Panc1 (cell line): ENCODE measurements at regions not wholly inside any gene's neighbourhood (a gene's known extent, or its start where the extent isn't known, plus 50 kb on each side); places are given as distances from the start of the nearest gene placed in this dataset.

Experiments used
- ATAC-seq: fragments of 200-7000 bp; cut with Tn5 transposase; 2 replicates; pipeline ENCODE4 v1.9.1; 2020; ENCODE audit warnings: mild to moderate bottlenecking, moderate library complexity
- BruUV-seq: library from RNA; stranded (reverse); fragments of 400-500 nt; replicated peaks from 2 replicates; lab custom pipeline; 2021; lab: Mats Ljungman, UMichigan
- CTCF ChIA-PET: fragments of 300-600 bp; sonication (Branson Sonifier 250); formaldehyde crosslinking; loops from one replicate; lab custom pipeline; 2022; ENCODE audit warnings: antibody characterized with exemption; lab: Charles Lee
- POLR2A ChIA-PET: fragments of 300-600 bp; sonication (Branson Sonifier 250); formaldehyde crosslinking; loops from one replicate; lab custom pipeline; 2022; ENCODE audit warnings: antibody characterized with exemption; lab: Charles Lee
- DNase-seq: peaks from one replicate; pipeline ENCODE4 v3.0.0-alpha.2; 2010; ENCODE audit warnings: low read depth, low spot score
- H3K27ac ChIP-seq: 2 replicates; pipeline ENCODE4 v1.5.1; 2011; ENCODE audit warnings: mild to moderate bottlenecking, low read length, inconsistent platforms
- H3K27me3 ChIP-seq: fragments of 200-500 bp; sonication (Bioruptor generic); 2 replicates; pipeline ENCODE4 v1.6.0; 2014; ENCODE audit warnings: low read length, inconsistent platforms; ENCODE audit not compliant: control insufficient read depth, insufficient read depth
- H3K36me3 ChIP-seq: fragments of 200-500 bp; sonication (Bioruptor generic); 2 replicates; pipeline ENCODE4 v1.5.1; 2014; ENCODE audit warnings: inconsistent platforms, mild to moderate bottlenecking, low read length, moderate library complexity; ENCODE audit not compliant: control insufficient read depth, insufficient read depth
- H3K4me1 ChIP-seq: 2 replicates; pipeline ENCODE4 v1.5.1; 2011; ENCODE audit warnings: inconsistent platforms, mild to moderate bottlenecking, low read length, moderate library complexity; ENCODE audit not compliant: control insufficient read depth, insufficient read depth
- H3K4me3 ChIP-seq, 2 experiments: 2 replicates each; pipeline ENCODE4 v1.5.1; 2011 to 2012; ENCODE audit warnings: low read depth in 2 of 2, low read length in 2 of 2, mild to moderate bottlenecking in 2 of 2, inconsistent platforms in 1 of 2, moderate library complexity in 1 of 2
- H3K9me3 ChIP-seq: fragments of 200-500 bp; sonication (Bioruptor generic); 2 replicates; pipeline ENCODE4 v1.5.1; 2014; ENCODE audit warnings: low read depth, mild to moderate bottlenecking, inconsistent platforms, low read length, moderate library complexity; ENCODE audit not compliant: control insufficient read depth, insufficient read depth
- POLR2AphosphoS5 ChIP-seq: IDR thresholded peaks from 2 replicates; pipeline ENCODE4 v1.6.1; 2012; ENCODE audit warnings: mild to moderate bottlenecking, low read depth, low read length, moderate library complexity
- SIN3A ChIP-seq: IDR thresholded peaks from 2 replicates; pipeline ENCODE4 v1.6.1; 2012; ENCODE audit warnings: low read depth, mild to moderate bottlenecking, low read length, moderate library complexity, borderline replicate concordance; ENCODE audit not compliant: insufficient read depth
- TCF7L2 ChIP-seq: IDR thresholded peaks from 2 replicates; pipeline ENCODE4 v1.6.1; 2011; ENCODE audit warnings: mild to moderate bottlenecking, low read depth, low read length, inconsistent platforms
- in situ Hi-C: cut with HindIII; loops from 2 replicates; pipeline ENCODE4 v1.10.0; 2016; ENCODE audit warnings: low sequenced_read_pairs, low pct_unique_long_range_greater_than_20kb
- intact Hi-C: fragments of 100-400 bp; cut with micrococcal nuclease; formaldehyde crosslinking; loops from one replicate; pipeline ENCODE4 v1.10.0; 2022; ENCODE audit not compliant: unreplicated experiment
- TF ChIP-seq, protein P1 (sequence below), 2 experiments: IDR thresholded peaks; 2 replicates each; pipeline ENCODE4 v1.6.1; 2011 to 2012; ENCODE audit warnings: low read depth in 2 of 2, control low read depth in 1 of 2, low read length in 1 of 2, mild to moderate bottlenecking in 1 of 2, moderate library complexity in 1 of 2; ENCODE audit not compliant: insufficient read depth in 1 of 2
- TF ChIP-seq, protein P2 (sequence below): fragments of 450-650 bp; IDR thresholded peaks from 2 replicates; pipeline ENCODE4 v1.5.1; 2017; ENCODE audit warnings: mild to moderate bottlenecking

DNA sequence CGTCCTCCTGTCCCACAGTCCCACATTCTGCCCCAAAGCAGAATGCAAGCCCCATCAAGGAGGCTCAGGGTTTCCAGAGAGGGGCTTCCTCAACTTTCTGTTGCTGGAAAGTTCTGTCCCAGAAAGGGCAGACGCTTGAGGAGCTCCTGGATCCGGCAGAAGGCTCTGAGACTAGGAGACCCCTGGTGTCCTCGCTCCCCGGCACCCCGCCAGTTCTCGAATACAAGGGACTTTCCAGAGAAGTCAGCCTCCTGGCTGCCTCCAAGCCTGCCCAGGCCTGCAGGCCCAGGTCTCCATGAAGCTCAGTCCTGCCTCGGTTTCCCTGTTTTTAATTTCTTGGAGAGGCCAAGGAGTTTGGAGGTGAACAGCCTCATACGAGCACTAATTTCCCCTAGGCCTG, 150.4 kb downstream of the CEBPB start:
- Histone ChIP-seq H3K36me3 (no peaks in the 10 kb centered on the region), H3K4me3 (no peak overlapping the region), H3K27me3 (no peaks in the 10 kb centered on the region), H3K4me1 (peaks cover 2% of the 10 kb centered on the region; the same call in 1 of the 2 replicates), H3K27ac (no peak overlapping the region), H3K9me3 (no peaks in the 10 kb centered on the region)
- no TSS peak for BruUV-seq
- intact Hi-C loops: no loop called here
- CTCF ChIA-PET: no interaction called here
- TF ChIP-seq, protein P1, sequence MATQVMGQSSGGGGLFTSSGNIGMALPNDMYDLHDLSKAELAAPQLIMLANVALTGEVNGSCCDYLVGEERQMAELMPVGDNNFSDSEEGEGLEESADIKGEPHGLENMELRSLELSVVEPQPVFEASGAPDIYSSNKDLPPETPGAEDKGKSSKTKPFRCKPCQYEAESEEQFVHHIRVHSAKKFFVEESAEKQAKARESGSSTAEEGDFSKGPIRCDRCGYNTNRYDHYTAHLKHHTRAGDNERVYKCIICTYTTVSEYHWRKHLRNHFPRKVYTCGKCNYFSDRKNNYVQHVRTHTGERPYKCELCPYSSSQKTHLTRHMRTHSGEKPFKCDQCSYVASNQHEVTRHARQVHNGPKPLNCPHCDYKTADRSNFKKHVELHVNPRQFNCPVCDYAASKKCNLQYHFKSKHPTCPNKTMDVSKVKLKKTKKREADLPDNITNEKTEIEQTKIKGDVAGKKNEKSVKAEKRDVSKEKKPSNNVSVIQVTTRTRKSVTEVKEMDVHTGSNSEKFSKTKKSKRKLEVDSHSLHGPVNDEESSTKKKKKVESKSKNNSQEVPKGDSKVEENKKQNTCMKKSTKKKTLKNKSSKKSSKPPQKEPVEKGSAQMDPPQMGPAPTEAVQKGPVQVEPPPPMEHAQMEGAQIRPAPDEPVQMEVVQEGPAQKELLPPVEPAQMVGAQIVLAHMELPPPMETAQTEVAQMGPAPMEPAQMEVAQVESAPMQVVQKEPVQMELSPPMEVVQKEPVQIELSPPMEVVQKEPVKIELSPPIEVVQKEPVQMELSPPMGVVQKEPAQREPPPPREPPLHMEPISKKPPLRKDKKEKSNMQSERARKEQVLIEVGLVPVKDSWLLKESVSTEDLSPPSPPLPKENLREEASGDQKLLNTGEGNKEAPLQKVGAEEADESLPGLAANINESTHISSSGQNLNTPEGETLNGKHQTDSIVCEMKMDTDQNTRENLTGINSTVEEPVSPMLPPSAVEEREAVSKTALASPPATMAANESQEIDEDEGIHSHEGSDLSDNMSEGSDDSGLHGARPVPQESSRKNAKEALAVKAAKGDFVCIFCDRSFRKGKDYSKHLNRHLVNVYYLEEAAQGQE (IDR thresholded peaks at IDR 0.05; ENCODE audit: insufficient read depth in 1 of 2, low read depth in 2 of 2, low read length in 1 of 2): no peak
- no peak for TF ChIP-seq TCF7L2
- no peak for TF ChIP-seq SIN3A
- TF ChIP-seq, protein P2, sequence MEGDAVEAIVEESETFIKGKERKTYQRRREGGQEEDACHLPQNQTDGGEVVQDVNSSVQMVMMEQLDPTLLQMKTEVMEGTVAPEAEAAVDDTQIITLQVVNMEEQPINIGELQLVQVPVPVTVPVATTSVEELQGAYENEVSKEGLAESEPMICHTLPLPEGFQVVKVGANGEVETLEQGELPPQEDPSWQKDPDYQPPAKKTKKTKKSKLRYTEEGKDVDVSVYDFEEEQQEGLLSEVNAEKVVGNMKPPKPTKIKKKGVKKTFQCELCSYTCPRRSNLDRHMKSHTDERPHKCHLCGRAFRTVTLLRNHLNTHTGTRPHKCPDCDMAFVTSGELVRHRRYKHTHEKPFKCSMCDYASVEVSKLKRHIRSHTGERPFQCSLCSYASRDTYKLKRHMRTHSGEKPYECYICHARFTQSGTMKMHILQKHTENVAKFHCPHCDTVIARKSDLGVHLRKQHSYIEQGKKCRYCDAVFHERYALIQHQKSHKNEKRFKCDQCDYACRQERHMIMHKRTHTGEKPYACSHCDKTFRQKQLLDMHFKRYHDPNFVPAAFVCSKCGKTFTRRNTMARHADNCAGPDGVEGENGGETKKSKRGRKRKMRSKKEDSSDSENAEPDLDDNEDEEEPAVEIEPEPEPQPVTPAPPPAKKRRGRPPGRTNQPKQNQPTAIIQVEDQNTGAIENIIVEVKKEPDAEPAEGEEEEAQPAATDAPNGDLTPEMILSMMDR: no peak
- no peak for TF ChIP-seq POLR2AphosphoS5
- in situ Hi-C loops: no loop called here
- ATAC-seq: no peak
- DNase-seq: no peak
- POLR2A ChIA-PET: no interaction called here

DNA sequence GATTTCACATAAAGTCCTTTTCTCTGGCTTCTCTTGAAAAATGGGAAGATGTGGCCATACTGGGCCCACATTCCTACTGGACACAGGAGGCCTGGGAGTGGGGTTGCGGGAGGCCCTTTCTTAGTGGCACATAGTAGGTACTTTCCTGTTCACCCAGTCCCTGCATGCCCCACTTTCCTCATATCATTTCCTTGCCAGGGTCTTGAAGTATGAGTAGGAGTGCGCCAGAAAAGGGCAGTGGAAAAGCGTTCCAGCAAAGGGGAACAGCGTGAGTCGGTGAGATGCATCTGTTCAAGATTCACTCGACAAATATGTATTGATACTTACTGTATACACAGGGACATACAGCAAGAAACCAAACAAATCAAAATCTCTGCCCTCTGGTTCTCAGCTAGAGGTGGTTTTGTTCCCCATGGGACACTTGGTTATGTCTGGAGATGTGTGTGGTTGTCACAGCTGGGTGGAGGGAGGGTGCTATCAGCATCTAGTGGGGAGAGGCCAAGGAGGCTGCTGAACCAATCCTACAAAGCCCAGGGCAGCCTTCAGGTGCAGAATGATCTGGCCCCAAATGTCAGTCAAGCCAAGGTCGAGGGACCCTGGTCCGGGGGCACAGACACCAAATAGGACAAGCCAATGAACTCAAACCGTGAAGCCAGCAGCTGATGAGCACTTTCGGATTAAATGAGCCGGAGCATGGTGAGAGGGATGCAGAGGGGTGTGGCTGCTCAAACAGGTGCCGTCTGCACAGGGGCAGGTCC, 151.4 kb downstream of the CEBPB start:
- ChIA-PET CTCF (no interaction called here), POLR2A (no interaction called here)
- intact Hi-C loops: no loop called here

More for the DNA sequence above, 151.4 kb downstream of the CEBPB start:
- Histone ChIP-seq H3K27me3 (no peaks in the 10 kb centered on the region), H3K36me3 (no peaks in the 10 kb centered on the region), H3K27ac (no peak overlapping the region), H3K4me1 (peaks cover 2% of the 10 kb centered on the region; the same call in 1 of the 2 replicates), H3K4me3 (no peak overlapping the region), H3K9me3 (no peaks in the 10 kb centered on the region)
- in situ Hi-C loops: no loop called here
- no TSS peak for BruUV-seq
- DNase-seq (no peak), ATAC-seq (no peak)
- no peak for TF ChIP-seq TCF7L2
- TF ChIP-seq POLR2AphosphoS5: no peak
- no peak for TF ChIP-seq SIN3A
- TF ChIP-seq, protein P1 (IDR thresholded peaks at IDR 0.05; ENCODE audit: insufficient read depth in 1 of 2, low read depth in 2 of 2, low read length in 1 of 2): no peak
- TF ChIP-seq, protein P2: no peak
